ENCODE measurements at regions not wholly inside any gene's neighbourhood (a gene's known extent, or its start where the extent isn't known, plus 50 kb on each side); places are given as distances from the start of the nearest gene placed in this dataset.
"Not testable (repeated sequence)": the region's sequence is repeated elsewhere in the genome, so short reads cannot be mapped to it uniquely, and the experiment has no call there.

- ATAC-seq = no peak
- intact Hi-C loops (cut with DNase I, micrococcal nuclease) = no loop called here
- no peak for DNase-seq
Measured at GRCh38 chr1:233722212-233722979, 108.5 kb downstream of the KCNK1 start.

- DNase-seq (no peak), ATAC-seq (no peak)
- intact Hi-C loops (cut with DNase I, micrococcal nuclease) = no loop called here
Measured at GRCh38 chr1:233723387-233723786, 109.5 kb downstream of the KCNK1 start.

GRCh38 chr1:233724131-233724631, 110.3 kb downstream of the KCNK1 start:
- intact Hi-C loops (cut with DNase I, micrococcal nuclease); DNase-seq; ATAC-seq: not testable (repeated sequence)

GRCh38 chr1:233725423-233725822, 111.5 kb downstream of the KCNK1 start:
- no peak for DNase-seq
- intact Hi-C loops (cut with DNase I, micrococcal nuclease) = no loop called here
- ATAC-seq = no peak

- ATAC-seq = no peak
- intact Hi-C loops (cut with DNase I, micrococcal nuclease) = no loop called here
- DNase-seq = no peak
Measured at GRCh38 chr1:233728721-233729120, 114.8 kb downstream of the KCNK1 start.

- DNase-seq (no peak), ATAC-seq (no peak)
- intact Hi-C loops (cut with DNase I, micrococcal nuclease) = no loop called here
Measured at GRCh38 chr1:233730380-233730779, 116.5 kb downstream of the KCNK1 start.

GRCh38 chr1:233730809-233731208, 116.9 kb downstream of the KCNK1 start:
- intact Hi-C loops (cut with DNase I, micrococcal nuclease) = no loop called here
- DNase-seq = no peak
- ATAC-seq = no peak

GRCh38 chr1:233732206-233732605, 118.3 kb downstream of the KCNK1 start:
- no peak for DNase-seq
- ATAC-seq = no peak
- intact Hi-C loops (cut with DNase I, micrococcal nuclease) = no loop called here

- no peak for DNase-seq
- ATAC-seq = no peak
- intact Hi-C loops (cut with DNase I, micrococcal nuclease) = no loop called here
Measured at GRCh38 chr1:233734456-233734855, 120.5 kb downstream of the KCNK1 start.

- ATAC-seq = no peak
- intact Hi-C loops (cut with DNase I, micrococcal nuclease) = no loop called here
- DNase-seq = no peak
Measured at GRCh38 chr1:233735331-233735730, 121.4 kb downstream of the KCNK1 start.

GRCh38 chr1:233735847-233736246, 121.9 kb downstream of the KCNK1 start:
- DNase-seq = no peak
- no peak for ATAC-seq
- intact Hi-C loops (cut with DNase I, micrococcal nuclease) = no loop called here

- intact Hi-C loops (cut with DNase I, micrococcal nuclease) = no loop called here
- DNase-seq (no peak), ATAC-seq (no peak)
Measured at GRCh38 chr1:233737341-233737740, 123.4 kb downstream of the KCNK1 start.

GRCh38 chr1:233738396-233738795, 124.5 kb downstream of the KCNK1 start:
- no peak for ATAC-seq
- no peak for DNase-seq
- intact Hi-C loops (cut with DNase I, micrococcal nuclease) = no loop called here

GRCh38 chr1:233738850-233739249, 124.9 kb downstream of the KCNK1 start:
- intact Hi-C loops (cut with DNase I, micrococcal nuclease) = no loop called here
- ATAC-seq (no peak), DNase-seq (no peak)

GRCh38 chr1:233744779-233745513, 131.0 kb downstream of the KCNK1 start:
- DNase-seq (no peak), ATAC-seq (no peak)
- intact Hi-C loops (cut with DNase I, micrococcal nuclease) = no loop called here

- DNase-seq (no peak), ATAC-seq (no peak)
- intact Hi-C loops (cut with DNase I, micrococcal nuclease) = no loop called here
Measured at GRCh38 chr1:233750139-233750538, 136.2 kb downstream of the KCNK1 start.

- ATAC-seq = no peak
Measured at GRCh38 chr1:233759665-233760064, 144.8 kb upstream of the SLC35F3 start.

GRCh38 chr1:233764304-233764703, 140.2 kb upstream of the SLC35F3 start:
- ATAC-seq; intact Hi-C loops (cut with DNase I, micrococcal nuclease): not testable (repeated sequence)

More at GRCh38 chr1:233759665-233760064, 144.8 kb upstream of the SLC35F3 start:
- intact Hi-C loops (cut with DNase I, micrococcal nuclease) = no loop called here
- no peak for DNase-seq

GRCh38 chr1:233777566-233777965, 126.9 kb upstream of the SLC35F3 start:
- intact Hi-C loops (cut with DNase I, micrococcal nuclease) = no loop called here
- ATAC-seq = no peak
- DNase-seq = no peak

More at GRCh38 chr1:233764304-233764703, 140.2 kb upstream of the SLC35F3 start:
- not testable (repeated sequence) for DNase-seq

- intact Hi-C loops (cut with DNase I, micrococcal nuclease) = no loop called here
- DNase-seq = no peak
- no peak for ATAC-seq
Measured at GRCh38 chr1:233780049-233780448, 124.4 kb upstream of the SLC35F3 start.
